Astrocyte (in vitro differentiated cells and primary cell): ENCODE measurements at regions not wholly inside any gene's neighbourhood (a gene's known extent, or its start where the extent isn't known, plus 50 kb on each side); places are given as distances from the start of the nearest gene placed in this dataset.

Experiments used
- EZH2 ChIP-seq: IDR thresholded peaks from 2 replicates; pipeline ENCODE4 v1.6.1; 2012; ENCODE audit warnings: mild to moderate bottlenecking, low read length, inconsistent platforms; ENCODE audit not compliant: insufficient read depth
- TF ChIP-seq, protein P1 (sequence below): IDR thresholded peaks from 2 replicates; pipeline ENCODE4 v1.5.1; 2011; ENCODE audit warnings: low read depth, mild to moderate bottlenecking, inconsistent platforms, low read length, moderate library complexity; ENCODE audit not compliant: insufficient read depth

- TF ChIP-seq, protein P1, sequence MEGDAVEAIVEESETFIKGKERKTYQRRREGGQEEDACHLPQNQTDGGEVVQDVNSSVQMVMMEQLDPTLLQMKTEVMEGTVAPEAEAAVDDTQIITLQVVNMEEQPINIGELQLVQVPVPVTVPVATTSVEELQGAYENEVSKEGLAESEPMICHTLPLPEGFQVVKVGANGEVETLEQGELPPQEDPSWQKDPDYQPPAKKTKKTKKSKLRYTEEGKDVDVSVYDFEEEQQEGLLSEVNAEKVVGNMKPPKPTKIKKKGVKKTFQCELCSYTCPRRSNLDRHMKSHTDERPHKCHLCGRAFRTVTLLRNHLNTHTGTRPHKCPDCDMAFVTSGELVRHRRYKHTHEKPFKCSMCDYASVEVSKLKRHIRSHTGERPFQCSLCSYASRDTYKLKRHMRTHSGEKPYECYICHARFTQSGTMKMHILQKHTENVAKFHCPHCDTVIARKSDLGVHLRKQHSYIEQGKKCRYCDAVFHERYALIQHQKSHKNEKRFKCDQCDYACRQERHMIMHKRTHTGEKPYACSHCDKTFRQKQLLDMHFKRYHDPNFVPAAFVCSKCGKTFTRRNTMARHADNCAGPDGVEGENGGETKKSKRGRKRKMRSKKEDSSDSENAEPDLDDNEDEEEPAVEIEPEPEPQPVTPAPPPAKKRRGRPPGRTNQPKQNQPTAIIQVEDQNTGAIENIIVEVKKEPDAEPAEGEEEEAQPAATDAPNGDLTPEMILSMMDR = no peak
- no peak for TF ChIP-seq EZH2
Observed at GRCh38 chr3:124230998-124231397, 239.1 kb upstream of the ROPN1 start.
